Activated CD4-positive, alpha-beta T cell treated with anti-CD3 and anti-CD28 coated beads, Interleukin-2, amount 50 U/mL, for 1 hour (primary cell): ENCODE measurements at regions not wholly inside any gene's neighbourhood (a gene's known extent, or its start where the extent isn't known, plus 50 kb on each side); places are given as distances from the start of the nearest gene placed in this dataset.
"Not testable (repeated sequence)": the region's sequence is repeated elsewhere in the genome, so short reads cannot be mapped to it uniquely, and the experiment has no call there.

Experiments used
- DNase-seq: peaks from one replicate; pipeline ENCODE4 v3.0.0-alpha.2; 2020

GRCh38 chr6:135731116-135731515 is 120.4 kb upstream of the PDE7B start:
- no peak for DNase-seq

GRCh38 chr6:135736351-135736750 is 115.2 kb upstream of the PDE7B start:
- not testable (repeated sequence) for DNase-seq

GRCh38 chr6:135738636-135739035 is 112.9 kb upstream of the PDE7B start:
- no peak for DNase-seq

- no peak for DNase-seq
These were observed 112.2 kb upstream of the PDE7B start for GRCh38 chr6:135739288-135739687.

- DNase-seq = no peak
These were observed 110.9 kb upstream of the PDE7B start for GRCh38 chr6:135740580-135740979.

DNA sequence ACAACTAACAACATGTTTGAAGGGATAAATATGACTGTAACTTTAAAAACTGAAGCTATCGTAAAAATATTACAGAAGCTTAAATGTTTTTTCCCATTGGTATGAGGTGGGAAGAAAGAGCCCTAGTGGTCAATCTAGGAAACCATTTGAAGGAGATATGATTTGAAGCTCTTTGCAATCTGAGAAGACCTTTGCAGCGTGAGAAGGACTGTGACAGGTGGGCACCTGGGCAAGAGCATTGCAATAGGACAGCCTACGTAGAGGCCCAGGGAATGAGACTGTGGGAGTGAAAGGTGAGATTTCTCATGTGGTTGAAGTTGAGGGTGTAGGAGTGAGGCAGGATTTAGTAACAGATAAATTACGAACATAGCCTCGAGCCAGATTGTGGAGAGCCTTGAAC is 108.0 kb upstream of the PDE7B start:
- no peak for DNase-seq

DNA sequence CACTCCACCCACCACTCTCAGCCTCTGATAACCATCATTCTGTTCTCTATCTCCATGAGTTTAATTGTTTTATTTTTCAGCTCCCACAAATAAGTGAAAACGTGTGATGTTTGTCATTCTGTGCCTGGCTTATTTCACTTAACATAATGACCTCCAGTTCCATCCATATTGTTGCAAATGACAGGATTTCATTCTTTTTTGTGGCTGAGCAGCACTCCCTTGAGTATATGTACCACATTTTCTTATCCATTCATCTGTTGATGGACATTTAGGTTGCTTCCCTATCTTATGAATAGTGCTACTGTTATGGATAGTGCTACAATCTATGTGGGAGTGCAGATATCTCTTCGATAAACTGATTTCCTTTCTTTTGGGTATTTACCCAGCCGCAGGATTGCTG is 103.3 kb upstream of the PDE7B start:
- no peak for DNase-seq

DNA sequence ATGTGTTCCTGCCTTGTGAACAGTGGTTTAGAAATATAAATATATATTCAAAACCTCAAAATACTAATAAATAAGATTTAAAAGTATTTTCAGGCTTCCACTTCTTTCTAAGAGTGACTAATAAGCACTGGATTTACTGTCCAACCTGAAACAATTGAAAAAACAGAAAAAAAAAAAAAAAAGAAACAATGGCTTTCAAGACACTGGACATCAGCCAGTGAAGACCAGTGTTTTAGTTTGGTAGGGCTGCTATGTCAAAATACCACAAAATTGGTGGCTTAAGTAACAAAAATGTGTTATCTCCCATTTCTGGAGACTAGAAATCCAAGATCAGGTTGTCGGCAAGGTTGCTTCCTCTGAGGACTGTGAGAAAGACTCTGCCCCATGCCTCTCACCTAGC is 101.4 kb upstream of the PDE7B start:
- DNase-seq = no peak

DNA sequence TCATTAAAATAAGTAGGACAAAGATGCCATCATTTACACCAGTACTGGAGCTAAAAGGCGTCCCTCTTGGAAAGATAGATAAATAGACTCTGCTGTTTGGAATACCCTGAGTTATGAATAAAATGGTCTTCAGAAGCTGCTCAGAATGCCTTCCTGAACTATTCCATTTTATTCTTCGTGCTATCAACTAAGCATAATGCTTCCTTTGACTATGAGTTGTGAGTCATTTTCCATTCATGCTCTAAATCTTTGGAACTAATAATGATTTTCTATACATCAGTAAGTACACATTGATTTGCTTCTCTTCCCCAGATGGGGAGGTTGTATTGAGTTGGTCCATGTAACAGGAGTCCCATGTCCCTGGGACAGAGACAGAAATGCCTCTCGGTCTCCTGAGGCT is 98.3 kb upstream of the PDE7B start:
- no peak for DNase-seq

DNA sequence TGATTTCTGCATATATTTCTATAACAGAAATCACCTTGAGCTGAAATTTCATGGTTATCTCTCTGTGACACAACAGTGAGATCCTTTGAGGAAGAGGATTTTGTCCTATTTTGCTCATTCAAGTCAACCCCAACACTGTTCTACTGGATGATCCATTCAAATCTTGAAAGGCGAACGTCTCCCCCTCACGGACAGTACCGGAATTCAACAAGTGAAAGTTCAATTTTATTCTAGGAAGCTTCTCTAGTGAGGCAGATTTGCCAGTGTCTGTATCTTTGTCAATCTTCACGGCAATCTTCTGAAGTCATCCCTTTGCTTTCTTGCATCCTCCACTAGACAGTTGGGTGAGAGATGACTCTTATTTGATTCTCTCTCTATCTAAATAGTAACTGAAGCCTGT is 91.7 kb upstream of the PDE7B start:
- no peak for DNase-seq

DNA sequence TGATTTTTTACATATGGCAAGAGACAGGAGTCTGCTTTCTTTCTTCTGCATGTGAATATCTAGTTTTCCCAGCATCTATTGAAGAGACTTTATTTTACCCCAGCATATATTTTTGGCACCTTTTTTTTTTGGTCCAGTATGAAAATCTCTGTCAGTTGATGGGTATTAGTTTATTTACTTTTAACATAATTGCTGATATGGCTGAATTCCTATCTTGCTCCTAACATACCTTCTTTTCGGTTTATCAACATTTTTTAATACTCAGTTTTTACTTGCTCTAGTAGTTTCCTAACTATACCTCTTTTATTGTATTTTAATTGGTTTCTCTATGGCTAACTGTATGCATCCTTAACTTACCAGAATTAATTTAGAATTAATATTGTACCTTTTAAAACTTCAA is 77.5 kb upstream of the PDE7B start:
- DNase-seq = no peak

DNA sequence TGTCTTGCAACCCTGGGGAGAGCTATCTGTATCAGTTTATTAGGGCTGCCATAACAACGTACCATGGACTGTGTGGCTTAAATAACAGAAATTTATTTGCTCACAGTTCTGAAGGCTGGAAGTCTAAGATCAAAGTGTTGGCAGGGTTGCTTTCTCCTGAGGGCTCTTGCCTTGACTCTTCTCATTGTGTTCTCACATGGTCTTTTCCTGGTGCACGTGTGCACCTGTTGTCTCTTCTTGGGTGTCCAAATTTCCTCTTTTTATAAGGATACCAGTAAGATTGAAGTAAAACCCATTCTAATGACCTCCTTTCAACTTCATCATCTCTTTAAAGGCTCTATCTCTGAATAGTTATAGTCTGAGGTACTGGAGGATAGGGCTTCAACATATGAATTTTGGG is 72.3 kb upstream of the PDE7B start:
- DNase-seq = no peak

GRCh38 chr6:135780326-135780725 is 71.2 kb upstream of the PDE7B start:
- no peak for DNase-seq

GRCh38 chr6:135782546-135782945 is 69.0 kb upstream of the PDE7B start:
- no peak for DNase-seq

- no peak for DNase-seq
These were observed 67.0 kb upstream of the PDE7B start for GRCh38 chr6:135784507-135784906.

GRCh38 chr6:135789375-135790050 is 62.0 kb upstream of the PDE7B start:
- DNase-seq = no peak

DNA sequence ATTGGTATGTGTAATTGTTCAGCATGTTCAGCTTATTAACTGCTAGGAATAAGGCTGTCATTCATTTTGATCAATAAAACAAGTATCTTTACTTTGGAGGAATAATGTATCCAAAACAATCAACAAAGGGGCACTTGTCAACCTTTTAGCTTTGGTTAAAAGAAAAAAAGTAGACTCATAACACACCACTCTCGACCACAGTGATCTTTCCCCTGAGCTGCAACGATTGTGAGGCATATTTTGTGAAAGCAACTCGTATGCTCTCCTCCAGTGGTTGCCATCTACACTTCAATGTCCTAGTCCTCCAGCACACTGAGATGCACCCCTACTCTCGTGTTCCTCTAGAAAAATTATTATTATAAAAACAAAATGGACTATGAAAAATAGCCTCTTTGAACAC is 60.1 kb upstream of the PDE7B start:
- no peak for DNase-seq

DNA sequence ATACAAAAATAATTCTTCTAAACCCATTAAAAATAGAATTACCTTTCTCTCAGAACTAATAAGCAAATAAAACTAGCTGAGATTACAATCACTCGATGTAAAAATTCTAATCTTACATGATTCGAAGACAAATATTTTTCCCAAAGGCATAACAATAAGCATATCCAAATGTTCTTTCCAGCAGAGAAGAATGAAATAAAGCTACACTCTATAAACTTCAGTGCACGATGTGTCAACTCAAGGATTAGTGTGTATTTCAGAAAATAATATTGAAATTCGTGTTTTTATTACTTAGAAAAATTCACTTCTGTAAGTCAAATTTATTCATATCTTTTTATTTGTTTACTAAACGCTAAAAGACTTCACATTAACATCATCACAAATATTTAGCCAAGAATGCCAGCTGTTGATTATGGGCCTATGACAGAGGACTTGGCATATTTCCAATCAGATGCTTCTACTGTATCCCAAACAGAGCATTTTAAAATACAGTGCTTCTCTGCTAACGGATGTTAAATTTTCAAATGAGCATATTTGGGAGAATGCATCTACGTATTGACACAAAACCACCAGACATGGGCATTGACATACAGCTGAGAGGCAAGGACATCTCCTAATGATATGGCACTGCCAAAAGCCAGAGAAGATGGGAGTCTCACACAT is 54.7 kb upstream of the PDE7B start:
- no peak for DNase-seq

GRCh38 chr6:135797361-135797760 is 54.1 kb upstream of the PDE7B start:
- DNase-seq = no peak

DNA sequence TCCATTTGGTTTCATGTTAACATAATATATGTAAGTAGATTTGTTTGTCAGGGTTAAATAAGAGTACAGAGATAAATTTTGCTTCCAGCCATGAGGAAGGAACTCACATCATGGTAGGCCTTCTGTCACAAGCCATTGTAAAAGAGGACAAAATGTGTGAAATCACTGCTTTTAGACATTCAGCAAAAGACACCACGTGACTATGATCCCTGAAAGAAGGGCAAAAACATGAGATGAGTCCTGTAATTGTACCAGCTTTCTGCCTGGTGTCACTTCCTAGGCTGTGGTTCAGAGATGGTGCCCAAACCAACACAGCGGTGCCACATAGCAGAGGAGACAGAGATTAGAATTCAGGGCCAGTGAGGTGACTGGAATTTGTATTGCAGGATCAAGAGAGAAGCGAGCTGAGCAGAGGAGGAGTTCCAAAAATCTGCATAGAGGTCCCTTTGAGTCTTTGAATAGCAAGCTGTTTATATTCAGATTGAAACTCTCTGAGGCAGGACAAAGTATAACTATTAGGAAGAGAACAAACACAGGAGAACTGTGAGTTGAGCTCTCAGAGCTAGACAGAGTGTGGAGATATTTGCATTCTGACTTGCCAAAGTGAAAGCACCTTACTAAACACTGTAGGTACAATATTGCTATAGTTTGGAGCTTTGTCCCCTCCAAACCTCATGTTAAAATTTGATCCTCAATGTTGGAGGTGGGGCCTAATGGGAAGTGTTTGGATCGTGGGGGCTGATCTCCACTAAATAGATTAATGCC is 52.6 kb upstream of the PDE7B start:
- no peak for DNase-seq
